Prostate gland (tissue), 2 donors: ENCODE measurements at regions not wholly inside any gene's neighbourhood (a gene's known extent, or its start where the extent isn't known, plus 50 kb on each side); places are given as distances from the start of the nearest gene placed in this dataset.

Experiments used
- DNase-seq: peaks from one replicate; pipeline ENCODE4 v3.0.0-alpha.2; 2019; ENCODE audit warnings: low spot score
- H3K27ac ChIP-seq, 2 donors: fragments of 200-600 bp; sonication (generic); 2 replicates each; pipeline ENCODE4 v1.5.1; 2017 to 2019
- H3K27me3 ChIP-seq: fragments of 200-600 bp; sonication (generic); replicated peaks from 2 replicates; pipeline ENCODE4 v1.5.1; 2019; ENCODE audit not compliant: insufficient read depth
- H3K36me3 ChIP-seq, 2 donors: fragments of 200-600 bp; sonication (generic); 1 replicate in 1 of 2; 2 replicates in 1 of 2; pipeline versions ENCODE4 v1.5.1 to v1.8.1; 2017 to 2019
- H3K4me1 ChIP-seq: fragments of 200-600 bp; sonication (generic); replicated peaks from 2 replicates; pipeline ENCODE4 v1.5.1; 2019
- H3K4me3 ChIP-seq, 2 donors: fragments of 200-600 bp; sonication (generic); 2 replicates each; pipeline ENCODE4 v1.5.1; 2017 to 2019
- H3K9me3 ChIP-seq: fragments of 200-600 bp; sonication (generic); 2 replicates; pipeline ENCODE4 v1.5.1; 2017
- CTCF ChIP-seq, 4 experiments: fragments of 200-600 bp in 2 of 4; fragments of 450-650 bp in 2 of 4; sonication (generic) in 2 of 4; IDR thresholded peaks; 1 replicate in 3 of 4; 2 replicates in 1 of 4; pipeline ENCODE4 v1.5.1; 2016 to 2019; ENCODE audit warnings: antibody characterized with exemption in 4 of 4, mild to moderate bottlenecking in 2 of 4, moderate library complexity in 2 of 4
- POLR2A ChIP-seq: fragments of 450-650 bp; IDR thresholded peaks from one replicate; pipeline ENCODE4 v1.6.1; 2016; ENCODE audit warnings: antibody characterized with exemption, mild to moderate bottlenecking
- POLR2AphosphoS5 ChIP-seq: sonication (generic); formaldehyde crosslinking; IDR thresholded peaks from one replicate; pipeline ENCODE4 v1.6.1; 2017; ENCODE audit warnings: antibody characterized with exemption
- WGBS: methylation state at CpG from one replicate; pipeline ENCODE4 v1.1.5; 2018; 5-methylcytosine and 5-hydroxymethylcytosine counted together
- intact Hi-C: fragments of 100-400 bp; cut with DNase I; formaldehyde crosslinking; loops from one replicate; pipeline ENCODE4 v1.14.2; 2022

- Histone ChIP-seq H3K27ac (no peak overlapping the region), H3K4me3 (no peak overlapping the region), H3K36me3 (no peaks in the 10 kb centered on the region), H3K9me3 (no peaks in the 10 kb centered on the region), H3K27me3 (peaks cover 2% of the 10 kb centered on the region), H3K4me1 (no peaks in the 10 kb centered on the region)
- WGBS = 67% methylated on average over 4 of the region's 4 CpGs
- intact Hi-C loops = no loop called here
- TF ChIP-seq POLR2AphosphoS5 (no peak), POLR2A (no peak), CTCF (IDR thresholded peaks at IDR 0.05) (no peak)
- no peak for DNase-seq
These were observed 572.3 kb downstream of the MATN1 start for GRCh38 chr1:30151119-30151518.

- TF ChIP-seq POLR2AphosphoS5 (no peak), POLR2A (no peak), CTCF (IDR thresholded peaks at IDR 0.05) (no peak)
- DNase-seq = no peak
- H3K27me3 ChIP-seq = peaks cover 5% of the 10 kb centered on the region
These were observed 574.2 kb downstream of the MATN1 start for GRCh38 chr1:30149226-30149625.

GRCh38 chr1:30148676-30149075 lies 574.7 kb downstream of the MATN1 start:
- Histone ChIP-seq H3K27me3 (peaks cover 5% of the 10 kb centered on the region), H3K4me1 (no peaks in the 10 kb centered on the region), H3K4me3 (no peak overlapping the region), H3K36me3 (no peaks in the 10 kb centered on the region), H3K27ac (no peak overlapping the region), H3K9me3 (no peaks in the 10 kb centered on the region)
- no peak for DNase-seq
- intact Hi-C loops = no loop called here
- TF ChIP-seq CTCF (IDR thresholded peaks at IDR 0.05) (no peak), POLR2A (no peak), POLR2AphosphoS5 (no peak)
- 72% methylated on average over 2 of the region's 2 CpGs for WGBS

More at GRCh38 chr1:30149226-30149625, 574.2 kb downstream of the MATN1 start:
- H3K27ac ChIP-seq = no peak overlapping the region
- 84% methylated on average over 5 of the region's 5 CpGs for WGBS
- no peak overlapping the region for H3K4me3 ChIP-seq
- H3K9me3 ChIP-seq = no peaks in the 10 kb centered on the region
- intact Hi-C loops = no loop called here
- no peaks in the 10 kb centered on the region for H3K4me1 ChIP-seq
- no peaks in the 10 kb centered on the region for H3K36me3 ChIP-seq

- H3K27me3 ChIP-seq = peaks cover 6% of the 10 kb centered on the region
- H3K4me3 ChIP-seq = no peak overlapping the region
- no peaks in the 10 kb centered on the region for H3K36me3 ChIP-seq
- H3K4me1 ChIP-seq = no peaks in the 10 kb centered on the region
- H3K9me3 ChIP-seq = no peaks in the 10 kb centered on the region
- WGBS = 94% methylated on average over 7 of the region's 7 CpGs
- no peak overlapping the region for H3K27ac ChIP-seq
- intact Hi-C loops = no loop called here
- TF ChIP-seq CTCF (IDR thresholded peaks at IDR 0.05) (no peak), POLR2A (no peak), POLR2AphosphoS5 (no peak)
- no peak for DNase-seq
These were observed 576.2 kb downstream of the MATN1 start for GRCh38 chr1:30147188-30147587.

GRCh38 chr1:30146448-30146847 lies 576.9 kb downstream of the MATN1 start:
- TF ChIP-seq POLR2A (no peak), CTCF (IDR thresholded peaks at IDR 0.05) (no peak), POLR2AphosphoS5 (no peak)

More at GRCh38 chr1:30146448-30146847, 576.9 kb downstream of the MATN1 start:
- Histone ChIP-seq H3K27me3 (peaks cover 7% of the 10 kb centered on the region), H3K27ac (no peak overlapping the region), H3K36me3 (no peaks in the 10 kb centered on the region), H3K4me1 (no peaks in the 10 kb centered on the region), H3K4me3 (no peak overlapping the region), H3K9me3 (no peaks in the 10 kb centered on the region)
- WGBS = 65% methylated on average over 8 of the region's 8 CpGs
- intact Hi-C loops = no loop called here
- DNase-seq = no peak
